NCI-H1417 (cell line): ENCODE measurements at regions not wholly inside any gene's neighbourhood (a gene's known extent, or its start where the extent isn't known, plus 50 kb on each side); places are given as distances from the start of the nearest gene placed in this dataset.
A peak's percentile ranks its signal among the peaks of the same experiment; 100 is the strongest.

ENCODE experiments used
- DNase-seq, 3 experiments: peaks; one replicate each; lab custom pipeline; 2025; lab: John Stamatoyannopoulos, UW

- DNase-seq, result peak in 1 of 3 experiments; percentile 40
These were observed 339.8 kb downstream of the PCDH7 start for GRCh38 chr4:31059753-31060522.

GRCh38 chr4:31065086-31065485 lies 344.9 kb downstream of the PCDH7 start:
- peak in 1 of 3 experiments; percentile 20 for DNase-seq

GRCh38 chr4:31068257-31069075 lies 348.3 kb downstream of the PCDH7 start:
- no peak for DNase-seq

- DNase-seq, result no peak
These were observed 349.0 kb downstream of the PCDH7 start for GRCh38 chr4:31069151-31069550.

- DNase-seq, result no peak
These were observed 351.6 kb downstream of the PCDH7 start for GRCh38 chr4:31071508-31072486.

- DNase-seq, result no peak
These were observed 355.8 kb downstream of the PCDH7 start for GRCh38 chr4:31075969-31076368.

GRCh38 chr4:31078661-31079060 lies 358.5 kb downstream of the PCDH7 start:
- no peak for DNase-seq

- DNase-seq, result no peak
These were observed 360.7 kb downstream of the PCDH7 start for GRCh38 chr4:31080887-31081286.

GRCh38 chr4:31081366-31081765 lies 361.2 kb downstream of the PCDH7 start:
- no peak for DNase-seq

GRCh38 chr4:31083456-31083855 lies 363.3 kb downstream of the PCDH7 start:
- no peak for DNase-seq

- DNase-seq, result no peak
These were observed 364.7 kb downstream of the PCDH7 start for GRCh38 chr4:31084806-31085416.

GRCh38 chr4:31085689-31086088 lies 365.5 kb downstream of the PCDH7 start:
- no peak for DNase-seq

GRCh38 chr4:31086756-31087330 lies 366.7 kb downstream of the PCDH7 start:
- peak in 1 of 3 experiments; percentile 37 for DNase-seq

- DNase-seq, result peak in 2 of 3 experiments; percentile 1 to 55
These were observed 368.5 kb downstream of the PCDH7 start for GRCh38 chr4:31088600-31089230.

GRCh38 chr4:31089815-31090214 lies 369.6 kb downstream of the PCDH7 start:
- DNase-seq, result peak in 2 of 3 experiments; percentile 63 to 91

- no peak for DNase-seq
These were observed 374.3 kb downstream of the PCDH7 start for GRCh38 chr4:31094474-31094873.

- no peak for DNase-seq
These were observed 377.8 kb downstream of the PCDH7 start for GRCh38 chr4:31097999-31098398.

GRCh38 chr4:31100536-31100935 lies 380.4 kb downstream of the PCDH7 start:
- DNase-seq, result no peak

GRCh38 chr4:31104043-31104442 lies 383.9 kb downstream of the PCDH7 start:
- peak in 1 of 3 experiments; percentile 37 for DNase-seq

- DNase-seq, result peak in 1 of 3 experiments; percentile 35
These were observed 384.4 kb downstream of the PCDH7 start for GRCh38 chr4:31104577-31104976.

GRCh38 chr4:31106419-31106818 lies 386.2 kb downstream of the PCDH7 start:
- DNase-seq, result no peak
